ENCODE measurements at regions not wholly inside any gene's neighbourhood (a gene's known extent, or its start where the extent isn't known, plus 50 kb on each side); places are given as distances from the start of the nearest gene placed in this dataset.

DNA sequence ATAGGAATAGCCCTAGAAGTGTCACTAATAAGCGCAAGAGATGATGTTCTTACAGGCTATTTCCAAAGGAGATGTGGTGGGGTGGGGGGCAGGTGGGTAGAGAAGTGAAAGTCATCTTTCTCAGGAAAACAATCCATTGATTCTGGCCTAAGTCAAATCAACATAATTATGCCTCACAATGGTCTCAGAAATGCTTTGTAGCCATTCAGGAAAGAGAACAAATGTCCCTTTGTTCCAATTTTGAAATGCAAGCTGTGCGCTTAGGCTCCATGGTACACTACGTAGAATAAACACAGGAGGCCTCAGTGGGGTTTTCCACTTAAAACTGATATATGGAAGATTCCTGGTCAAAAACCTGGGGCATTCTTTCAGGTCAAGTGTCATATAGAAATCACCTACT is 529.9 kb upstream of the KLHL29 start:
- ATAC-seq, result no peak
- WGBS (ENCODE audit: insufficient coverage), result 90% methylated on average over 3 of the region's 3 CpGs

DNA sequence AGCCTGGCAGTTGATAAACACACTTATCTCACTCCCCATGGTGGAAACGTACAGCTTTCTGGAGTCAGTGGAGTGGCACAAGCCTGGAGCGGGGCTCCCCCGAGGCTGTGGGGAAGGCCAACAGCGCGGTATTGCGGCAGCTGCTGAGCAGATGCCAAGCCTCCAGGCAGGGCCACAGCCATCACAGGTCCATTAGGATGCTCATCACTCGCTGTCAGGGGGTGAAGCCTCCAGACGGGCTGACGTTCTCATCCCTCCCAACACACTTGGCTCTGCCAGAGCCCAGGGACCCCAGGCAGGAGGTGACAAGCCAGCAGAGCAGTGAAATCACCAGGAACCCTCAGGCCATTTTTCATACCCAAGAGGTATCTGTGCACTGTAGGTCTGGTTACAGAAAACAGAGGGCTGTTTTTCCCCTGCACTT is 529.2 kb upstream of the KLHL29 start:
- no peak overlapping the region for H3K27ac Mint-ChIP-seq
- TF ChIP-seq, protein P1, sequence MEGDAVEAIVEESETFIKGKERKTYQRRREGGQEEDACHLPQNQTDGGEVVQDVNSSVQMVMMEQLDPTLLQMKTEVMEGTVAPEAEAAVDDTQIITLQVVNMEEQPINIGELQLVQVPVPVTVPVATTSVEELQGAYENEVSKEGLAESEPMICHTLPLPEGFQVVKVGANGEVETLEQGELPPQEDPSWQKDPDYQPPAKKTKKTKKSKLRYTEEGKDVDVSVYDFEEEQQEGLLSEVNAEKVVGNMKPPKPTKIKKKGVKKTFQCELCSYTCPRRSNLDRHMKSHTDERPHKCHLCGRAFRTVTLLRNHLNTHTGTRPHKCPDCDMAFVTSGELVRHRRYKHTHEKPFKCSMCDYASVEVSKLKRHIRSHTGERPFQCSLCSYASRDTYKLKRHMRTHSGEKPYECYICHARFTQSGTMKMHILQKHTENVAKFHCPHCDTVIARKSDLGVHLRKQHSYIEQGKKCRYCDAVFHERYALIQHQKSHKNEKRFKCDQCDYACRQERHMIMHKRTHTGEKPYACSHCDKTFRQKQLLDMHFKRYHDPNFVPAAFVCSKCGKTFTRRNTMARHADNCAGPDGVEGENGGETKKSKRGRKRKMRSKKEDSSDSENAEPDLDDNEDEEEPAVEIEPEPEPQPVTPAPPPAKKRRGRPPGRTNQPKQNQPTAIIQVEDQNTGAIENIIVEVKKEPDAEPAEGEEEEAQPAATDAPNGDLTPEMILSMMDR (IDR thresholded peaks at IDR 0.05), result no peak
- Histone ChIP-seq H3K27me3 (ENCODE audit: control insufficient read depth, insufficient read depth, low read length) (no peaks in the 10 kb centered on the region), H3K9me3 (ENCODE audit: control insufficient read depth, insufficient read depth, low read length) (peaks cover 5% of the 10 kb centered on the region), H3K27ac (ENCODE audit: low read length) (no peak overlapping the region), H3K4me3 (ENCODE audit: low read length) (no peak overlapping the region), H3K36me3 (ENCODE audit: control insufficient read depth, insufficient read depth, low read length) (no peaks in the 10 kb centered on the region), H3K4me1 (ENCODE audit: control insufficient read depth, insufficient read depth, low read length) (no peaks in the 10 kb centered on the region)
- H3K27me3 Mint-ChIP-seq (ENCODE audit: low read depth in 2 of 2), result no peaks in the 10 kb centered on the region
- DNase-seq (no peak), ATAC-seq (no peak)
- intact Hi-C loops (cut with micrococcal nuclease), result no loop called here
- H3K36me3 Mint-ChIP-seq, result no peaks in the 10 kb centered on the region
- WGBS (ENCODE audit: insufficient coverage), result 86% methylated on average over 9 of the region's 9 CpGs
- H3K9me3 Mint-ChIP-seq, result peaks cover 10 to 17% of the 10 kb centered on the region in 2 donors
- no peaks in the 10 kb centered on the region for H3K4me1 Mint-ChIP-seq
- H3K4me3 Mint-ChIP-seq, result no peak overlapping the region

More for the DNA sequence above, 529.9 kb upstream of the KLHL29 start:
- TF ChIP-seq, protein P1 (IDR thresholded peaks at IDR 0.05), result no peak
- no peaks in the 10 kb centered on the region for H3K36me3 ChIP-seq (ENCODE audit: control insufficient read depth, insufficient read depth, low read length)
- DNase-seq, result no peak
- no peaks in the 10 kb centered on the region for H3K4me1 ChIP-seq (ENCODE audit: control insufficient read depth, insufficient read depth, low read length)
- Mint-ChIP-seq H3K27me3 (ENCODE audit: low read depth in 2 of 2) (no peaks in the 10 kb centered on the region), H3K4me1 (no peaks in the 10 kb centered on the region), H3K36me3 (no peaks in the 10 kb centered on the region), H3K27ac (no peak overlapping the region), H3K9me3 (peaks cover 11 to 17% of the 10 kb centered on the region in 2 donors), H3K4me3 (no peak overlapping the region)
- H3K4me3 ChIP-seq (ENCODE audit: low read length), result no peak overlapping the region
- H3K9me3 ChIP-seq (ENCODE audit: control insufficient read depth, insufficient read depth, low read length), result peaks cover 5% of the 10 kb centered on the region
- intact Hi-C loops (cut with micrococcal nuclease), result no loop called here
- H3K27me3 ChIP-seq (ENCODE audit: control insufficient read depth, insufficient read depth, low read length), result no peaks in the 10 kb centered on the region
- H3K27ac ChIP-seq (ENCODE audit: low read length), result no peak overlapping the region

DNA sequence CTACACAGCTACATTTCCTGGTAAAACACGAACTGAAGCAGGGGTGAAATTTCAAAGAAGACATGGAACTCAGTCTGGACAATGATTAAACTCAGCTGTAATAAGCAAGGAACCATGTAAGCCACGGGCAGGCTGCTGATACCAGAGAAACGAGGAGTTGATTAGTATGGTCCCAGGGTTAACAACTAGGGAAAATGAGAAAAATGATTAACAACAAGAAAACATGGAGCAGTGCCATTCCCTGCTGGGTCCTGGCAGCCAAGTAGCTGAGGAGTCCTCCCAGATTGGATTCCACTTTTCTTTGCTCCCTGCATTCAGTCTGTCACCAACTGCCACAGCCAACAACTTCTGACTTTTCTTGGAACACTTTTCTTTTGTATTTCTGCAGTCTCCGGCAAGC is 517.0 kb upstream of the KLHL29 start:
- Histone ChIP-seq H3K4me1 (ENCODE audit: control insufficient read depth, insufficient read depth, low read length) (no peaks in the 10 kb centered on the region), H3K27me3 (ENCODE audit: control insufficient read depth, insufficient read depth, low read length) (no peaks in the 10 kb centered on the region), H3K9me3 (ENCODE audit: control insufficient read depth, insufficient read depth, low read length) (peaks cover 6% of the 10 kb centered on the region), H3K4me3 (ENCODE audit: low read length) (no peak overlapping the region), H3K36me3 (ENCODE audit: control insufficient read depth, insufficient read depth, low read length) (no peaks in the 10 kb centered on the region), H3K27ac (ENCODE audit: low read length) (no peak overlapping the region)
- TF ChIP-seq, protein P1 (IDR thresholded peaks at IDR 0.05), result no peak
- Mint-ChIP-seq H3K4me3 (no peak overlapping the region), H3K27me3 (ENCODE audit: low read depth in 2 of 2) (no peaks in the 10 kb centered on the region), H3K27ac (no peak overlapping the region), H3K4me1 (no peaks in the 10 kb centered on the region), H3K36me3 (no peaks in the 10 kb centered on the region), H3K9me3 (peaks cover 4 to 8% of the 10 kb centered on the region in 2 donors)
- ATAC-seq (no peak), DNase-seq (no peak)
- intact Hi-C loops (cut with micrococcal nuclease), result no loop called here
- 71% methylated on average over 4 of the region's 4 CpGs for WGBS (ENCODE audit: insufficient coverage)

- no peaks in the 10 kb centered on the region for H3K36me3 ChIP-seq (ENCODE audit: control insufficient read depth, insufficient read depth, low read length)
- intact Hi-C loops (cut with micrococcal nuclease), result no loop called here
- H3K4me3 ChIP-seq (ENCODE audit: low read length), result no peak overlapping the region
- no peak for ATAC-seq
- 90% methylated on average over 2 of the region's 2 CpGs for WGBS (ENCODE audit: insufficient coverage)
- no peak overlapping the region for H3K27ac Mint-ChIP-seq
- H3K4me1 ChIP-seq (ENCODE audit: control insufficient read depth, insufficient read depth, low read length), result no peaks in the 10 kb centered on the region
- H3K36me3 Mint-ChIP-seq, result peaks cover 7% of the 10 kb centered on the region
- H3K27me3 ChIP-seq (ENCODE audit: control insufficient read depth, insufficient read depth, low read length), result no peaks in the 10 kb centered on the region
- H3K4me1 Mint-ChIP-seq, result no peaks in the 10 kb centered on the region
- TF ChIP-seq, protein P1 (IDR thresholded peaks at IDR 0.05), result no peak
- DNase-seq, result no peak
- H3K27ac ChIP-seq (ENCODE audit: low read length), result no peak overlapping the region
- no peaks in the 10 kb centered on the region for H3K27me3 Mint-ChIP-seq (ENCODE audit: low read depth in 2 of 2)
- H3K4me3 Mint-ChIP-seq, result no peak overlapping the region
- peaks cover 12 to 14% of the 10 kb centered on the region in 2 donors for H3K9me3 Mint-ChIP-seq
- H3K9me3 ChIP-seq (ENCODE audit: control insufficient read depth, insufficient read depth, low read length), result no peaks in the 10 kb centered on the region
Measured at GRCh38 chr2:22878121-22878520, 506.9 kb upstream of the KLHL29 start.
